ENCODE measurements at regions not wholly inside any gene's neighbourhood (a gene's known extent, or its start where the extent isn't known, plus 50 kb on each side); places are given as distances from the start of the nearest gene placed in this dataset.
"Not testable (repeated sequence)": the region's sequence is repeated elsewhere in the genome, so short reads cannot be mapped to it uniquely, and the experiment has no call there.

DNA sequence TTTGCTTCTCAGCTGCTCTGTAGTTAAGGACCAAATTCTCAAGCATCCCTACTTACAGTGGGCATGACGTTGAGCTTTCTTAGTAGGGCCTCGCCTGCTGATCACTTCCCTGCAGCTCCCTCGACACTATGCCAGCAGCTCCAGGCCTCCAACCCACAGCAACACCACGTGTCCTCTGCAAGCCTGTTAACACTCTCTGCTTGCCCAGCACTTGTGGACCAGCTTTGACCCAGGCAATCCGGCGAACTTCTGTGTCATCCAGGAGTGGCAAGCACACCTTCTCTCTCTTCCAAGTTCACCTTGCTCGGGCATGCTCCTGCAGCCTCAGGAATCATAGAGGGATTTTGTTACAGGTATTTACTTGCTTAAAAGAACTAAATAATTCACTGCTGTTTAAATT, 138.6 kb upstream of the FHL2 start:
- DNase-seq = no peak
- WGBS (ENCODE audit: insufficient coverage, low lambda C conversion rate) = no CpG with 5 or more reads among the region's 7 CpGs
- no peak overlapping the region for H3K27ac ChIP-seq (ENCODE audit: low read length)
- no peak overlapping the region for H3K4me3 ChIP-seq (ENCODE audit: low read length)
- H3K27me3 ChIP-seq (ENCODE audit: control insufficient read depth, insufficient read depth, low read length) = peaks cover 14% of the 10 kb centered on the region
- H3K4me1 ChIP-seq (ENCODE audit: control insufficient read depth, insufficient read depth, low read length) = no peaks in the 10 kb centered on the region
- no peaks in the 10 kb centered on the region for H3K9me3 ChIP-seq (ENCODE audit: control insufficient read depth, low read depth, low read length)
- no peaks in the 10 kb centered on the region for H3K36me3 ChIP-seq (ENCODE audit: control insufficient read depth, insufficient read depth, low read length)

DNA sequence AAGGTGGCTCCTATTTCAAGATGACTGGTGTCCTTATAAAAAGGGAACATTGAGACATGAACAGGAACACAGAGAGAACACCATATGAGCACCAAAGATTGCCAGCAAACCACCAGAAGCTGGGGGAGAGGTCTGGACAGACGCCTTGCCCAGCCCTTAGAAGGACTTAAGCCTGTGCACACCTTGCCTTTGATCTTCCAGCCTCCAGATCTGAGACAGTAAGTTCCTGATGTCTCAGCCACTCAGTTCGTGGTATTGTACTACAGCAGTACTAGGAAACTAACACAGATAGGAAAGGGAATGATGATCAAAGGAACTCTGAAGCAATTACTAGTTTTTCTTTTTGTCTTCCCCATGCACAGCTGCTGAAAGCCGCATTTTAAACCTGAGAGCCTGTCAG, 137.3 kb upstream of the FHL2 start:
- 80% methylated on average over 1 of the region's 3 CpGs for WGBS (ENCODE audit: insufficient coverage, low lambda C conversion rate)
- H3K9me3 ChIP-seq (ENCODE audit: control insufficient read depth, low read depth, low read length) = no peaks in the 10 kb centered on the region
- H3K27ac ChIP-seq (ENCODE audit: low read length) = no peak overlapping the region
- no peaks in the 10 kb centered on the region for H3K36me3 ChIP-seq (ENCODE audit: control insufficient read depth, insufficient read depth, low read length)
- DNase-seq = no peak
- no peak overlapping the region for H3K4me3 ChIP-seq (ENCODE audit: low read length)
- peaks cover 14% of the 10 kb centered on the region for H3K27me3 ChIP-seq (ENCODE audit: control insufficient read depth, insufficient read depth, low read length)
- no peaks in the 10 kb centered on the region for H3K4me1 ChIP-seq (ENCODE audit: control insufficient read depth, insufficient read depth, low read length)

DNA sequence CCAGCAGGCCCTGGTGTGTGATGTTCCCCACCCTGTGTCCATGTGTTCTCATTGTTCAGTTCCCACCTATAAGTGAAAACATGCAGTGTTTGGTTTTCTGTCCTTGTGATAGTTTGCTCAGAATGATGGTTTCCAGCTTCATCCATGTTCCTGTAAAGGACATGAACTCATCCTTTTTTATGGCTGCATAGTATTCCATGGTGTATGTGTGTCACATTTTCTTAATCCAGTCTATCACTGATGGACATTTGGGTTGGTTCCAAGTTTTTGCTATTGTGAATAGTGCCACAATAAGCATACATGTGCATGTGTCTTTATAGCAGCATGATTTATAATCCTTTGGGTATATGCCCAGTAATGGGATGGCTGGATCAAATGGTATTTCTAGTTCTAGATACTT, 130.4 kb upstream of the FHL2 start:
- not testable (repeated sequence) for H3K36me3 ChIP-seq (ENCODE audit: control insufficient read depth, insufficient read depth, low read length); H3K4me1 ChIP-seq (ENCODE audit: control insufficient read depth, insufficient read depth, low read length); H3K27me3 ChIP-seq (ENCODE audit: control insufficient read depth, insufficient read depth, low read length); H3K27ac ChIP-seq (ENCODE audit: low read length); H3K9me3 ChIP-seq (ENCODE audit: control insufficient read depth, low read depth, low read length); DNase-seq; H3K4me3 ChIP-seq (ENCODE audit: low read length)

DNA sequence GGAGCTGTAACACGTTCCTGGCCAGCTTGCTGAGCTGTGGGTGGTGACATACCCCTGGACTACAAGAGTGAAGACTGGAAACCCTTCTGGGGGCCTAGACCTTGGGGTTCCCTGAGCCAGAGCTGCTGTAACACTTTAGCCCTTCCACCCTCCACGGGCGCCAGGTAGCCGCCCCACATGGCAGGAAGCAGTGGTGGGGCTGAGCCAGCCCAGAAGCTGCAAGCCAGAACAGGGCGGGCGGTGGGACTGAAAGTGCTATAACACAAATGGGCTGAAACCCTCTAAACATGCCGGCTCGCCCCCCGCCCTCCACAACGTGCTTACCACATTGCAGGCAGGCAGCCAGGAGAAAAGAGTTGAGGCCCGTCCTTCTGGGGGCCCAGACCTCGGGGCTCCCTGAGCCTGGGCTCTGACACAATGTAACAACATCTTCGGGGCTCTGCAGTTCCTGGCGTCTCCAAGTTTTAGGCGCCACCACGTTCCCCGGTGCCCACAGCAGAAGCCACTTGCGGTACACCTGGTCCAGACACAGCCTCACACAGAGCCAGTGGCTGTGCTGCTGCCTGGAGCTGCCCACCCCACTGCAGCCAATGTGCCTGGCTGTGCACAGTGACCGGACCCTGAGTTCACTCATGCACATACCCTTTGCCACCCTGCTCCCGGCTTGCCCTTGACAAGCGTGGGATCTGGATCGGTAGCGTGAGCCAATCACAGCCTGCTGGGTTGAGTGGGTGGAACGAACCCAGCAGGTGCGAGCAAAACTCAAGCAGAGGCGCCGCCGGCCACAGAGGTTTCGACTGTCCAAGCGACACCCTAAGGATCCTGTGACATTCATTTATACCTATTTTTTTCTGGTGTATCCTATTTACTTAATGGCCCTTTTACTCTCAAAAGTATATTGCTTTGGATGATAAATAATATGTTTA, 127.4 kb upstream of the FHL2 start:
- Histone ChIP-seq H3K36me3 (ENCODE audit: control insufficient read depth, insufficient read depth, low read length) (no peaks in the 10 kb centered on the region), H3K4me3 (ENCODE audit: low read length) (no peak overlapping the region), H3K4me1 (ENCODE audit: control insufficient read depth, insufficient read depth, low read length) (no peaks in the 10 kb centered on the region), H3K9me3 (ENCODE audit: control insufficient read depth, low read depth, low read length) (no peaks in the 10 kb centered on the region), H3K27ac (ENCODE audit: low read length) (no peak overlapping the region), H3K27me3 (ENCODE audit: control insufficient read depth, insufficient read depth, low read length) (peaks cover 3% of the 10 kb centered on the region)
- DNase-seq = no peak
- 90% methylated on average over 4 of the region's 30 CpGs for WGBS (ENCODE audit: insufficient coverage, low lambda C conversion rate)

DNA sequence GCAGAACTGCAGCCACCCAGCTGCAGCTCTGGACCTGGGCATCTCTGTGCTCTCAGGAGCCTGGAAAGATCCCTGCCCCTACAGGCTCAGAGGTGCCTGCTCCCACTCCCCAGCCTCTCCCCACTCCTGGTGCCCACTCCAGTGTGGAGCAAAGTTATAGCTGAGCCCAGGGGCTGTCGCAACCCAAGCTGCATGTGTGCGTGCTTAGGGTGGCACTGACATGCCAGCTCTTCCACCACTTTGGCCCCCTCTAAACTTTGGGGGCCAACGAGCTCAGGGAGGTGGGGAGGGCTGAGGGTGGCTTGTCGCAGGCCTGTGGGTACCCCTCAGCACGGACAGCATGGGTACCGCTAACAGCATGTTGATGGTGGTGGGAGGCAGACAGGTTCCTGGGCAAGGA, 126.3 kb upstream of the FHL2 start:
- H3K27ac ChIP-seq (ENCODE audit: low read length) = no peak overlapping the region
- WGBS (ENCODE audit: insufficient coverage, low lambda C conversion rate) = no CpG with 5 or more reads among the region's 6 CpGs
- no peaks in the 10 kb centered on the region for H3K4me1 ChIP-seq (ENCODE audit: control insufficient read depth, insufficient read depth, low read length)

DNA sequence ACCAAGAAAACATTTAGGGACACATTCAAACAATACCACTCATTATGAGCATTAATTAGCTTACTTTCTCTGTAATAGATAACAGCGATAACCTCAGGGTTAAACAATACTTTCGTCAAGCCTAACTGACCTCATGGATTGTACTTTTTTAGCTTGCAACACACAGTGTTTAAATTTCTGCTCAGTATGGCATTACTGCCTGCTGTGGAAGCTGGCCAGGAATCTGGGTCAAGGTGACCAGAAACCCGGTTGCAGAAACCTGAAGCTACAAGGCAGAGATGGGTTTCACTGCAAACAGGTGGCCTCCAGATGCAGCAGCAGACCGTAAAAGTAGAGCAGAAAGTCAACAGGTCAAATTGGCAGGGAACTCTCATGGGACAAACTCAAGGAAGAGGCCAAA, 123.8 kb upstream of the FHL2 start:
- 67% methylated on average over 2 of the region's 4 CpGs for WGBS (ENCODE audit: insufficient coverage, low lambda C conversion rate)
- H3K4me3 ChIP-seq (ENCODE audit: low read length) = no peak overlapping the region
- DNase-seq = no peak
- H3K36me3 ChIP-seq (ENCODE audit: control insufficient read depth, insufficient read depth, low read length) = no peaks in the 10 kb centered on the region
- peaks cover 3% of the 10 kb centered on the region for H3K4me1 ChIP-seq (ENCODE audit: control insufficient read depth, insufficient read depth, low read length)
- H3K27me3 ChIP-seq (ENCODE audit: control insufficient read depth, insufficient read depth, low read length) = peaks cover 3% of the 10 kb centered on the region
- no peaks in the 10 kb centered on the region for H3K9me3 ChIP-seq (ENCODE audit: control insufficient read depth, low read depth, low read length)
- no peak overlapping the region for H3K27ac ChIP-seq (ENCODE audit: low read length)

More for the DNA sequence above, 126.3 kb upstream of the FHL2 start:
- DNase-seq = no peak
- Histone ChIP-seq H3K36me3 (ENCODE audit: control insufficient read depth, insufficient read depth, low read length) (no peaks in the 10 kb centered on the region), H3K4me3 (ENCODE audit: low read length) (no peak overlapping the region), H3K27me3 (ENCODE audit: control insufficient read depth, insufficient read depth, low read length) (peaks cover 3% of the 10 kb centered on the region), H3K9me3 (ENCODE audit: control insufficient read depth, low read depth, low read length) (no peaks in the 10 kb centered on the region)

DNA sequence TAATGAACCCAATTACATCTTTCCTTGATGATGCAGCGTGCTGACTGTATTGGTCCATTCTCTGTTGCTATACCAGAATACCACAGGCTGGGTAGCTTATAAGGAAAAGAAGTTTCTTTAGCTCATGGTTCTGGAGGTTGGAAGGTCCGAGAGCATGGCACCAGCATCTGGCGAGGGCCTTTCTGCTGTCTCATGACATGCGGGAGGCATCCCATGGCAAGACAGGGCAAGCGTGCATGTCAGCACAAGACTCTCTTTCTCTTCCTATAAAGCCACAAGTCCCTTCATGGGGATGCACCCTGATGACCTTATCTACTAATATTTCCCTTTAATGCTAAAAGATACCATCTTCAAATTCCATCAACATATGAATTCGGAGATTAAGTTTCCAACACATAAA, 122.8 kb upstream of the FHL2 start:
- WGBS (ENCODE audit: insufficient coverage, low lambda C conversion rate) = no CpG with 5 or more reads among the region's 6 CpGs

DNA sequence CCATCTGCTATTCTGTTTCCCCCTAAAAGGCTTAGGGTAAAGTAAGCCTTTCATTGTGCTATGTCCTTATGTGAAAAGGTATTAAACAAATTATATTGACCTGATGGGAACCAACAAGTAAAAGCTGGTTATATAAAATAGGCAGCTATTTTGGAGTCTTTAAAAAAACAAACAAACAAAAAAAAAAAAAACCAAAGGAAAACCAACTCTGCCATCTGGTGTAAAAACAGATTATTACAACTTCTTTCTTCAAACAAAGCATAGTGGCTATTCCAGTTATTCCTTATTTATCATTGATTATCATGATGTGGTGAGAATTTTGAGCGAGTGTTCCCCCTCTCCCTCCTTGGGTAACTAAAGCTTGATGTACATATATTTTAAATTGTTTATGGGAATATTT, 122.3 kb upstream of the FHL2 start:
- WGBS (ENCODE audit: insufficient coverage, low lambda C conversion rate) = no CpG with 5 or more reads among the region's 1 CpG
- Histone ChIP-seq H3K4me3 (ENCODE audit: low read length) (no peak overlapping the region), H3K4me1 (ENCODE audit: control insufficient read depth, insufficient read depth, low read length) (peaks cover 14% of the 10 kb centered on the region), H3K27ac (ENCODE audit: low read length) (no peak overlapping the region), H3K27me3 (ENCODE audit: control insufficient read depth, insufficient read depth, low read length) (no peaks in the 10 kb centered on the region), H3K36me3 (ENCODE audit: control insufficient read depth, insufficient read depth, low read length) (no peaks in the 10 kb centered on the region), H3K9me3 (ENCODE audit: control insufficient read depth, low read depth, low read length) (no peaks in the 10 kb centered on the region)
- no peak for DNase-seq

More for the DNA sequence above, 122.8 kb upstream of the FHL2 start:
- H3K4me3 ChIP-seq (ENCODE audit: low read length) = no peak overlapping the region
- H3K27me3 ChIP-seq (ENCODE audit: control insufficient read depth, insufficient read depth, low read length) = no peaks in the 10 kb centered on the region
- peaks cover 12% of the 10 kb centered on the region for H3K4me1 ChIP-seq (ENCODE audit: control insufficient read depth, insufficient read depth, low read length)
- no peak overlapping the region for H3K27ac ChIP-seq (ENCODE audit: low read length)
- H3K36me3 ChIP-seq (ENCODE audit: control insufficient read depth, insufficient read depth, low read length) = no peaks in the 10 kb centered on the region
- no peaks in the 10 kb centered on the region for H3K9me3 ChIP-seq (ENCODE audit: control insufficient read depth, low read depth, low read length)
- no peak for DNase-seq

DNA sequence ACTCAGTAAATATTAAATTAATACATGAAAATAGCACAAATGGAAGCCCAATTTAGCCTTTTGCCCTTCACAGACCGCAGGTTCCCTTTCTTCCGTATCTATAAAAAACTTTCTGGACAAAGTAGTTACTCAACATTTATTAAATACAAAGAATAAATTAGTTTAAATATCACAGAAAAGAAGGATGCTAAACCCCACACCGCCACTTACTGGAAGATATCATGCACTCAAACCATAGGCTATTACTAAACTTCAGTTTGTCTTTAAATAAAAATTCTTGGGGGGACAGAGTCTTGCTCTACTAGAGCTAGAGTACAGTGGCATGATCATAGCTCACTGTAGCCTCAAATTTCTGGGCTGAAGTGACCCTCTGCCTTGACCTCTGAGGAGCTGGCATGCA, 120.7 kb upstream of the FHL2 start:
- 89% methylated on average over 2 of the region's 3 CpGs for WGBS (ENCODE audit: insufficient coverage, low lambda C conversion rate)
- H3K27me3 ChIP-seq (ENCODE audit: control insufficient read depth, insufficient read depth, low read length) = no peaks in the 10 kb centered on the region
- no peak for DNase-seq
- no peaks in the 10 kb centered on the region for H3K9me3 ChIP-seq (ENCODE audit: control insufficient read depth, low read depth, low read length)
- H3K27ac ChIP-seq (ENCODE audit: low read length) = no peak overlapping the region
- no peak overlapping the region for H3K4me3 ChIP-seq (ENCODE audit: low read length)
- H3K36me3 ChIP-seq (ENCODE audit: control insufficient read depth, insufficient read depth, low read length) = no peaks in the 10 kb centered on the region
- H3K4me1 ChIP-seq (ENCODE audit: control insufficient read depth, insufficient read depth, low read length) = peaks cover 14% of the 10 kb centered on the region

DNA sequence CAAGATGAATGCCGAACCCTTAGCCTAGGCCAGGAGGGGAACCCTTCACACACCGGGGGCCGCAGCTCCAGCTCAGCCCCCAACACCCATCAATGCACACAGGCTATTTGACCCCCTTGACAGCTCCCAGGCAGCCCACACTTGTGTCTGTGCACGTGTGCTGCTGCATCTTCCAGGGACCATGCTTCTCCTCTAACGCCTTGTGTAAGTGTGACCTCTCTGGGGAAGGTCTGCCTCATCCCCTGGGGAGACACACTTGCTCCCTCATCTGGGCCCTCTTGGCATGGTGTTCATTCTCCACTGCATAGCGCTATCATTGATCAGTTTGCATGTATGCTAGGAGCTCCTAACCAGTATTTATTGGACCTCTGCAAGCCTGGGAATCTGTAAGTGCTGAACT, 120.0 kb upstream of the FHL2 start:
- WGBS (ENCODE audit: insufficient coverage, low lambda C conversion rate) = no CpG with 5 or more reads among the region's 6 CpGs
- no peak for DNase-seq
- H3K4me3 ChIP-seq (ENCODE audit: low read length) = no peak overlapping the region
- no peaks in the 10 kb centered on the region for H3K36me3 ChIP-seq (ENCODE audit: control insufficient read depth, insufficient read depth, low read length)
- no peak overlapping the region for H3K27ac ChIP-seq (ENCODE audit: low read length)
- no peaks in the 10 kb centered on the region for H3K9me3 ChIP-seq (ENCODE audit: control insufficient read depth, low read depth, low read length)
- peaks cover 14% of the 10 kb centered on the region for H3K4me1 ChIP-seq (ENCODE audit: control insufficient read depth, insufficient read depth, low read length)
- H3K27me3 ChIP-seq (ENCODE audit: control insufficient read depth, insufficient read depth, low read length) = no peaks in the 10 kb centered on the region
